Prostate gland (tissue), 2 donors: ENCODE measurements at regions not wholly inside any gene's neighbourhood (a gene's known extent, or its start where the extent isn't known, plus 50 kb on each side); places are given as distances from the start of the nearest gene placed in this dataset.

ENCODE experiments used
- POLR2A ChIP-seq: fragments of 450-650 bp; IDR thresholded peaks from one replicate; pipeline ENCODE4 v1.6.1; 2016; ENCODE audit warnings: antibody characterized with exemption, mild to moderate bottlenecking
- TF ChIP-seq, protein P1 (sequence below), 4 experiments: fragments of 200-600 bp in 2 of 4; fragments of 450-650 bp in 2 of 4; sonication (generic) in 2 of 4; IDR thresholded peaks; 1 replicate in 3 of 4; 2 replicates in 1 of 4; pipeline ENCODE4 v1.5.1; 2016 to 2019; ENCODE audit warnings: antibody characterized with exemption in 4 of 4, mild to moderate bottlenecking in 2 of 4, moderate library complexity in 2 of 4

DNA sequence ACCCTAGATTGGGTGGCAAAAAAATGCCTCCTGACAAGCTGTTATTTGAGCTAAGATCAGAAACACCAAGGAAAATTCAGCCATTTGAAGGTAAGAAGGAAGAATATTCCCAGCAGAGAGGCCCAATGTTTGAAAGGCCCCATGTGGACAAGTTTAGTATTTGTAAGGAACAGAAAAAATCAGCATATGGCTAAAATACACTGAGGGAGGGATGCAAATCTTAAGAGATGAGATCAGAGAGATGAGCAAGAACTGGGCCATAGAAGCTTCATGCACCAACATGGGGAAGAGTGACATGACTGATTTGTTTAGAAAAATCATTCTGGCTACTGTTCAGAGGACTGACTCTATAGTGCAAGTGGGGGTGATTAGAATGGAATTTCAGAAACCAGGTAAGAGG is 496.8 kb upstream of the SOX5 start:
- TF ChIP-seq, protein P1, sequence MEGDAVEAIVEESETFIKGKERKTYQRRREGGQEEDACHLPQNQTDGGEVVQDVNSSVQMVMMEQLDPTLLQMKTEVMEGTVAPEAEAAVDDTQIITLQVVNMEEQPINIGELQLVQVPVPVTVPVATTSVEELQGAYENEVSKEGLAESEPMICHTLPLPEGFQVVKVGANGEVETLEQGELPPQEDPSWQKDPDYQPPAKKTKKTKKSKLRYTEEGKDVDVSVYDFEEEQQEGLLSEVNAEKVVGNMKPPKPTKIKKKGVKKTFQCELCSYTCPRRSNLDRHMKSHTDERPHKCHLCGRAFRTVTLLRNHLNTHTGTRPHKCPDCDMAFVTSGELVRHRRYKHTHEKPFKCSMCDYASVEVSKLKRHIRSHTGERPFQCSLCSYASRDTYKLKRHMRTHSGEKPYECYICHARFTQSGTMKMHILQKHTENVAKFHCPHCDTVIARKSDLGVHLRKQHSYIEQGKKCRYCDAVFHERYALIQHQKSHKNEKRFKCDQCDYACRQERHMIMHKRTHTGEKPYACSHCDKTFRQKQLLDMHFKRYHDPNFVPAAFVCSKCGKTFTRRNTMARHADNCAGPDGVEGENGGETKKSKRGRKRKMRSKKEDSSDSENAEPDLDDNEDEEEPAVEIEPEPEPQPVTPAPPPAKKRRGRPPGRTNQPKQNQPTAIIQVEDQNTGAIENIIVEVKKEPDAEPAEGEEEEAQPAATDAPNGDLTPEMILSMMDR (IDR thresholded peaks at IDR 0.05): no peak
- TF ChIP-seq POLR2A: no peak
